H9 (cell line): ENCODE measurements at regions not wholly inside any gene's neighbourhood (a gene's known extent, or its start where the extent isn't known, plus 50 kb on each side); places are given as distances from the start of the nearest gene placed in this dataset.
A peak's percentile ranks its signal among the peaks of the same experiment; 100 is the strongest.

Experiments used
- DNase-seq: peaks from one replicate; pipeline ENCODE4 v3.0.0-alpha.2; 2017
- H2AFZ ChIP-seq: one replicate; pipeline ENCODE4 v1.6.1; 2013; ENCODE audit warnings: mild to moderate bottlenecking, low read length, control low read depth, moderate library complexity
- H2AK5ac ChIP-seq: 2 replicates; pipeline ENCODE4 v1.6.1; 2013; ENCODE audit warnings: low read length, control low read depth, mixed read lengths; ENCODE audit not compliant: insufficient read length
- H2BK120ac ChIP-seq: one replicate; pipeline ENCODE4 v1.6.1; 2013; ENCODE audit warnings: low read depth, mild to moderate bottlenecking, low read length, control low read depth, inconsistent platforms; ENCODE audit not compliant: poor library complexity, severe bottlenecking
- H2BK12ac ChIP-seq: 2 replicates; pipeline ENCODE4 v1.6.1; 2013; ENCODE audit warnings: low read length, control low read depth, mixed read lengths, low read depth; ENCODE audit not compliant: insufficient read length
- H2BK15ac ChIP-seq: 2 replicates; pipeline ENCODE4 v1.6.1; 2013; ENCODE audit warnings: low read depth, low read length, control low read depth
- H2BK20ac ChIP-seq: one replicate; pipeline ENCODE4 v1.6.1; 2013; ENCODE audit warnings: low read depth, mild to moderate bottlenecking, low read length, control low read depth, inconsistent platforms; ENCODE audit not compliant: poor library complexity, severe bottlenecking
- H2BK5ac ChIP-seq: 2 replicates; pipeline ENCODE4 v1.6.1; 2013; ENCODE audit warnings: low read length, control low read depth, mixed read lengths; ENCODE audit not compliant: insufficient read length
- H3K14ac ChIP-seq: 2 replicates; pipeline ENCODE4 v1.6.1; 2013; ENCODE audit warnings: low read length, control low read depth; ENCODE audit not compliant: insufficient read depth
- H3K18ac ChIP-seq: 2 replicates; pipeline ENCODE4 v1.6.1; 2013; ENCODE audit warnings: low read depth, mild to moderate bottlenecking, mixed read lengths, low read length, control low read depth; ENCODE audit not compliant: insufficient read length
- H3K23ac ChIP-seq: 2 replicates; pipeline ENCODE4 v1.6.1; 2013; ENCODE audit warnings: low read length, control low read depth, mixed read lengths, low read depth; ENCODE audit not compliant: insufficient read length
- H3K23me2 ChIP-seq: 2 replicates; pipeline ENCODE4 v1.6.1; 2013; ENCODE audit warnings: low read depth, mild to moderate bottlenecking, mixed read lengths, low read length, control low read depth; ENCODE audit not compliant: insufficient read length, poor library complexity, severe bottlenecking
- H3K27ac ChIP-seq: 2 replicates; pipeline ENCODE4 v1.5.1; 2013; ENCODE audit warnings: low read length, control low read depth, mixed read lengths, low read depth; ENCODE audit not compliant: insufficient read length
- H3K27me3 ChIP-seq: 2 replicates; pipeline ENCODE4 v1.6.1; 2013; ENCODE audit warnings: low read length, control low read depth, inconsistent platforms; ENCODE audit not compliant: insufficient read depth
- H3K4ac ChIP-seq: 2 replicates; pipeline ENCODE4 v1.6.1; 2013; ENCODE audit warnings: low read depth, mild to moderate bottlenecking, control low read depth, inconsistent platforms, low read length, moderate library complexity
- H3K4me1 ChIP-seq: 2 replicates; pipeline ENCODE4 v1.6.1; 2013; ENCODE audit warnings: low read length, control low read depth, inconsistent platforms; ENCODE audit not compliant: insufficient read depth
- H3K4me2 ChIP-seq: 2 replicates; pipeline ENCODE4 v1.6.1; 2013; ENCODE audit warnings: low read length, control low read depth, mixed read lengths; ENCODE audit not compliant: insufficient read length, insufficient read depth
- H3K56ac ChIP-seq: 2 replicates; pipeline ENCODE4 v1.6.1; 2013; ENCODE audit warnings: low read depth, mild to moderate bottlenecking, mixed read lengths, low read length, control low read depth; ENCODE audit not compliant: insufficient read length
- H3K79me1 ChIP-seq: 2 replicates; pipeline ENCODE4 v1.6.1; 2013; ENCODE audit warnings: low read depth, mild to moderate bottlenecking, moderate library complexity, low read length, control low read depth, inconsistent platforms; ENCODE audit not compliant: insufficient read depth, poor library complexity, severe bottlenecking
- H3K79me2 ChIP-seq: 2 replicates; pipeline ENCODE4 v1.6.1; 2013; ENCODE audit warnings: low read length, control low read depth, inconsistent platforms; ENCODE audit not compliant: insufficient read depth
- H3K9ac ChIP-seq: 2 replicates; pipeline ENCODE4 v1.6.1; 2013; ENCODE audit warnings: low read length, control low read depth, mixed read lengths; ENCODE audit not compliant: insufficient read length; ENCODE audit errors: extremely low read depth
- H3K9me3 ChIP-seq: one replicate; pipeline ENCODE4 v1.6.1; 2013; ENCODE audit warnings: low read depth, low read length, inconsistent platforms; ENCODE audit not compliant: control insufficient read depth
- H3T11ph ChIP-seq: one replicate; pipeline ENCODE4 v1.6.1; 2013; ENCODE audit warnings: mild to moderate bottlenecking, low read length, control low read depth, inconsistent platforms
- H4K20me1 ChIP-seq: one replicate; pipeline ENCODE4 v1.6.1; 2013; ENCODE audit not compliant: control insufficient read depth, insufficient read length, insufficient read depth
- H4K5ac ChIP-seq: 2 replicates; pipeline ENCODE4 v1.6.1; 2013; ENCODE audit warnings: low read depth, mild to moderate bottlenecking, mixed read lengths, low read length, control low read depth; ENCODE audit not compliant: insufficient read length
- H4K8ac ChIP-seq: replicated peaks from 2 replicates; pipeline ENCODE4 v1.6.1; 2013; ENCODE audit warnings: low read length, control low read depth, mixed read lengths, low read depth; ENCODE audit not compliant: insufficient read length
- H4K91ac ChIP-seq: 2 replicates; pipeline ENCODE4 v1.6.1; 2013; ENCODE audit warnings: low read depth, mild to moderate bottlenecking, moderate library complexity, mixed read lengths, low read length, control low read depth; ENCODE audit not compliant: insufficient read length
- H3K27ac Mint-ChIP-seq, 3 experiments: 2 replicates in 2 of 3; 3 replicates in 1 of 3; pipeline ENCODE4 v1.8.0; 2020 to 2021; ENCODE audit warnings: mixed read lengths in 3 of 3, mild to moderate bottlenecking in 1 of 3, moderate library complexity in 1 of 3
- H3K27me3 Mint-ChIP-seq: 2 replicates; pipeline ENCODE4 v1.8.0; 2021; ENCODE audit warnings: low read depth, mild to moderate bottlenecking, moderate library complexity, mixed read lengths
- H3K36me3 Mint-ChIP-seq, 3 experiments: 2 replicates in 2 of 3; 3 replicates in 1 of 3; pipeline ENCODE4 v1.8.0; 2020 to 2021; ENCODE audit warnings: low read depth in 3 of 3, mixed read lengths in 3 of 3; ENCODE audit not compliant: insufficient read depth in 1 of 3
- H3K4me1 Mint-ChIP-seq, 2 experiments: 2 replicates each; pipeline ENCODE4 v1.8.0; 2020; ENCODE audit warnings: mixed read lengths in 2 of 2
- H3K4me3 Mint-ChIP-seq, 2 experiments: 2 replicates in 1 of 2; 3 replicates in 1 of 2; pipeline ENCODE4 v1.8.0; 2020 to 2021; ENCODE audit warnings: mild to moderate bottlenecking in 2 of 2, mixed read lengths in 2 of 2, moderate library complexity in 1 of 2
- H3K9me3 Mint-ChIP-seq, 2 experiments: 2 replicates in 1 of 2; 3 replicates in 1 of 2; pipeline ENCODE4 v1.8.0; 2020; ENCODE audit warnings: mild to moderate bottlenecking in 2 of 2, mixed read lengths in 2 of 2, moderate library complexity in 1 of 2
- CTCF ChIP-seq: fragments of 200-600 bp; sonication (generic); conservative IDR thresholded peaks from 3 replicates; pipeline ENCODE4 v1.8.0; 2021; ENCODE audit warnings: antibody characterized with exemption, mild to moderate bottlenecking
- WGBS: extraction: QIAGEN DNeasy Blood & Tissue Kit; methylation state at CpG from one replicate; pipeline ENCODE4 v1.1.7; 2013; ENCODE audit warnings: missing lambda C conversion rate, low lambda C conversion rate, mixed read lengths; ENCODE audit not compliant: insufficient read length; ENCODE audit errors: extremely low coverage; 5-methylcytosine and 5-hydroxymethylcytosine counted together

DNA sequence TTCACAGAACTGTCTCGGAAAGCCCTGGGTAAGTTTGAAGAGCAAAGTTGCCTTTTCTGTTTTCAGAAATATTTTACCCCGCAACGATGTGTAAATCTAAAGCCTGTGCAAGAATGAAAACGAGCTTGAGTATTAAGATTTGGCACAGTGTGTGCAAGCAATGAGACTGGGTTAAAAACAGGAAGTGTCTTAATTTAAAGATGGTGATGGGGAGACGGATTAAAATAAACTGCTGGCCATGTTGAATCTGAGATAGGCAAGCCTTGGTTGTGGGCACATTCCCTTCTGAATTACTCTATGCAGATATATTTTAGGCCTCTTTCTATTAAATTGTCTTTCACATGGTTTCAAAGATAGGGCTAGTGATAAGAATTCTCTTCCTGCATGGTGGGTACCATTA is 294.2 kb upstream of the DMRT1 start:
- Histone ChIP-seq H4K5ac (no peak overlapping the region), H3K27ac (no peak overlapping the region), H3K56ac (no peak overlapping the region), H3K23me2 (no peaks in the 10 kb centered on the region), H4K20me1 (no peaks in the 10 kb centered on the region), H2BK5ac (no peak overlapping the region), H2AK5ac (no peak overlapping the region), H2BK12ac (no peak overlapping the region), H3K4me2 (peak overlapping the region; percentile 17), H3K9me3 (no peaks in the 10 kb centered on the region), H4K91ac (no peak overlapping the region), H2AFZ (no peak overlapping the region), H3K79me2 (no peaks in the 10 kb centered on the region), H3T11ph (no peak overlapping the region), H3K9ac (no peak overlapping the region), H4K8ac (no peak overlapping the region), H2BK15ac (no peak overlapping the region), H3K18ac (no peak overlapping the region), H3K27me3 (no peaks in the 10 kb centered on the region), H3K79me1 (no peaks in the 10 kb centered on the region), H3K4ac (no peak overlapping the region), H3K23ac (no peak overlapping the region), H2BK120ac (no peak overlapping the region), H3K4me1 (peaks cover 2% of the 10 kb centered on the region; the same call in 1 of the 2 replicates), H3K14ac (no peak overlapping the region), H2BK20ac (no peak overlapping the region)
- WGBS, result no CpG with 5 or more reads among the region's 5 CpGs
- H3K4me1 Mint-ChIP-seq, result peaks cover 10 to 18% of the 10 kb centered on the region in 2 experiments
- peaks cover 0 to 3% (median 0%) of the 10 kb centered on the region in 3 experiments; a peak in 3 of 7 replicates for H3K36me3 Mint-ChIP-seq
- no peaks in the 10 kb centered on the region for H3K9me3 Mint-ChIP-seq
- no peak for DNase-seq
- no peak overlapping the region; a peak in 1 of 7 replicates for H3K27ac Mint-ChIP-seq
- TF ChIP-seq CTCF, result no peak
- no peak overlapping the region for H3K4me3 Mint-ChIP-seq
- H3K27me3 Mint-ChIP-seq, result no peaks in the 10 kb centered on the region; the same call in 1 of the 2 replicates
